GM19438 (cell line): ENCODE measurements at regions not wholly inside any gene's neighbourhood (a gene's known extent, or its start where the extent isn't known, plus 50 kb on each side); places are given as distances from the start of the nearest gene placed in this dataset.
"Not testable (repeated sequence)": the region's sequence is repeated elsewhere in the genome, so short reads cannot be mapped to it uniquely, and the experiment has no call there.

Source experiments
- ATAC-seq: cut with Tn5 transposase; IDR thresholded peaks from one replicate; pipeline ENCODE4 v1.9.1; 2021; ENCODE audit warnings: low read depth; ENCODE audit not compliant: unreplicated experiment

GRCh38 chr5:138702166-138703077, 50.8 kb upstream of the CTNNA1 start:
- ATAC-seq: no peak

DNA sequence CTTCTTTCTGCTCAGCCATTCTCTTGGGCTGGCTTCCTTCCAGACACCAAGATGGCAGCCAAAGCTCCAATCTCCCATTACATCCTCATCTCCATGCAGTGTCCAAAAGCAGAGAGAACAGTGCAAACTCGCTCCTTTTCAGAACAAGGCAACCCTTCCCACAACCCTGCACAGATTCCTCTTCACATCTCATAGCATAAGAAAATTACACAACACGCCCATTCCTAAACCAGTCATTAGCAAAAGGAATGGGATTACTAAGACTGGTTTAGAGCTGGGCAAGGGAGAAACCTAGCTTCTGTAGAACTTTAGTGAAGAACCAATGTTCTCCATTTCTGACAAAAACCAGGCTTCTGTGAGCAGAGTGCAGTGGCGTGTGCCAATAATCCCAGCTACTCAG, 51.5 kb upstream of the CTNNA1 start:
- ATAC-seq: no peak

- no peak for ATAC-seq
These were observed 52.5 kb upstream of the CTNNA1 start for GRCh38 chr5:138700581-138701362.

DNA sequence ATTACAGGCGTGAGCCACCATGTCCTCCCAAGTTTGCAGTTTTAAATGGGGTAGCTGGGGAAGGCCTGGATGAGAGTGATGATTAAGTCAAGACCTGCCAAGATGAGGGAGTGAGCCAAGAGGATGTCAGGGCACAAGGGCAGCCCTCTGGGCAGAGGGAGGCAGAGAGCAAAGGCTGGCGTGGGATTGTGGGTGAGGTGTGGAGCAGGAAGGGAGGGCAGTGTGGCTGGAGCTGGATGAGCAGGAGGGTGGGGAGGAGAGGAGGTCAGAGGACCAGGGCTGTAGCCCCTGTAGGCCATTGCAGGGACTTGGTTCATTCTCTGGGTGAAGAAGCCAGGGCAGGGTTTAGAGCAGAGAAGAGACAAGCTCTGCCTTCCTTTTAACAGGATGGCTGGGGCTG, 53.7 kb upstream of the CTNNA1 start:
- no peak for ATAC-seq

GRCh38 chr5:138698713-138699112, 54.5 kb upstream of the CTNNA1 start:
- ATAC-seq: no peak

- ATAC-seq: no peak
These were observed 55.4 kb upstream of the CTNNA1 start for GRCh38 chr5:138697720-138698360.

GRCh38 chr5:138696501-138696900, 56.7 kb upstream of the CTNNA1 start:
- no peak for ATAC-seq

GRCh38 chr5:138695781-138696180, 57.4 kb upstream of the CTNNA1 start:
- no peak for ATAC-seq

DNA sequence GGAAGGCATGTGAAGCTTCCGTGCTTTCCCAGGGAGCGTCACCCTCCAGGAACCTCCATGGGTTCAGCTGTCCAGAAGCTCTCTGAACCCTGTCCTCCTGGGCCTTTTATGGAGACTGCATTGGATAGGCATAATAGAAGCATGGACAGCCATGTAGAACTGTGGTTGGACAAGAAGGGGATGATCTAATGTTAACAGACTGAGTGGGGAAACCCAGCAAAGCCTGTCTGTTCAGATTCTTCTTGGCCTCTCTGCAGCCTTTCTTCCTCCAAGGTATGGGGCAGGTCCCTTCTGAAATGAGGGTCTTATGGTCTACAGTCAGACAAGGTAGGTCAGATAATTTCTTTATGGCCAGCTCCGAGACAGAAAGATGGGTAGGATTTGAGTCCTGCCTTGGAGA, 59.1 kb upstream of the CTNNA1 start:
- no peak for ATAC-seq

- ATAC-seq: no peak
These were observed 60.9 kb upstream of the CTNNA1 start for GRCh38 chr5:138692370-138692769.

DNA sequence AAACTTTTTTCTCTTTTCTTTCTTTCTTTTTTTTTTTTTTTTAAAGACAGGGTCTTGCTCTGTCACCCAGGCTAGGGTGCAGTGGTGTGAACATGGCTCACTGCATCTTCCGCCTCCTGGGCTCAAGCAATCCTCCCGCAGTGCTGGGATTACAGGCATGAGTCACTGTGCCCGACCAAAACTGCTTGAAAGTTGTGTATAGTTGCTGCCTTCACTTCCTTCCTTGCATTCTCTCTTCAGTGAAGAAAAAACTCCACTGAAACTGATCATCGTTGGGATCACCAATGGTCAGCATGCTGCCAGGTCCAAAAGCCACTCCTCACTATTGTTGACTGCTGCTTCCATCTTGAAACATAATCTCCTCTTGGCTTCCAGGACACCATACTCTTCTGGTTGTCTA, 66.6 kb upstream of the CTNNA1 start:
- ATAC-seq: no peak

GRCh38 chr5:138685193-138685745, 68.0 kb upstream of the CTNNA1 start:
- ATAC-seq: no peak

GRCh38 chr5:138682462-138682861, 70.8 kb upstream of the CTNNA1 start:
- not testable (repeated sequence) for ATAC-seq

- not testable (repeated sequence) for ATAC-seq
These were observed 74.4 kb upstream of the CTNNA1 start for GRCh38 chr5:138678826-138679225.

GRCh38 chr5:138677782-138678181, 75.4 kb upstream of the CTNNA1 start:
- no peak for ATAC-seq

DNA sequence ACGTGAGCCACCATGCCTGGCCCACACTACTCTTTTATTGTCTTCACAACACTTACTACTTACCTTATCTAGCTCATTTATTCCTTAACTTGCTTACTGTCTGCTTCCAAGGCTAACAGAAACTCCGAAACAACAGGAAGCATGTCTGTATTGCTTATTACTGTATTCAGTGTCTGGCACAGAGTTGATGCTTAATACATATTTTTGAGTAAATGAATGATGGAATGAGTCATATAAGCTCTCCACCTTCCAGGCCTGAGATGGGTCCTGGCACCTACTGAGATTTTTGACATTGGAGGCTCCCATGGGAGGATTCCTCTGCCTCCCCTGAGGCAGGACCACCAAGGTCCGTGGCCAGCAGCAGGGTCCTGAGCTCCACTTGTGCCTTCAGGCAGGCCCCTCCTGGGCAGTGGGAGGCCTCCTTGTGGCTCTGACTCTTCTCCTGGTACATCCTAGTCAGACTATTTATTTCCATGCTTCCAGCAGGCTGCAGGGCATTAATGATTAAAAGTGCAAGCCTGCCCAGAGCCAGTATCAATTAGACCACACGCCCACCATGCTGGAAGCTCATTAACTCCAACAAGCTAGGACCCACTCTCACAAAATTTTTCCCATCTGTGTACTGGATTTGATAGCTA, 76.5 kb upstream of the CTNNA1 start:
- ATAC-seq: no peak

DNA sequence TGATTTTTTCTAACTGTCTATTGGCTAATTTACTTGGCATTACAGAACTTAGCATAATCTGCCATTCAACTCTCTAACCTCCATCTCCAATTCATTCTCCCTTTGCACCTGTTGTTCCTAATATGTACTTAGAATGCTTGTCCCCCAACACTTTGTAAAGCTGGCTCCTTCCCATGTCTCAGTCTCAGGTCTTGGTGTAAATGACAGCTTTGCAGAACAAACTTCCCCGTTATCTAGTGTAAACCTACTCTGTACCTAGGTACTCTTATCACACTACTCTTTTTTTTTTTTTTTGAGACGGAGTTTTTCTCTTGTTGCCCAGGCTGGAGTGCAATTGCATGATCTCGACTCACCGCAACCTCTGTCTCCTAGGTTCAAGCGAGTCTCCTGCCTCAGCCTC, 77.2 kb upstream of the CTNNA1 start:
- no peak for ATAC-seq

DNA sequence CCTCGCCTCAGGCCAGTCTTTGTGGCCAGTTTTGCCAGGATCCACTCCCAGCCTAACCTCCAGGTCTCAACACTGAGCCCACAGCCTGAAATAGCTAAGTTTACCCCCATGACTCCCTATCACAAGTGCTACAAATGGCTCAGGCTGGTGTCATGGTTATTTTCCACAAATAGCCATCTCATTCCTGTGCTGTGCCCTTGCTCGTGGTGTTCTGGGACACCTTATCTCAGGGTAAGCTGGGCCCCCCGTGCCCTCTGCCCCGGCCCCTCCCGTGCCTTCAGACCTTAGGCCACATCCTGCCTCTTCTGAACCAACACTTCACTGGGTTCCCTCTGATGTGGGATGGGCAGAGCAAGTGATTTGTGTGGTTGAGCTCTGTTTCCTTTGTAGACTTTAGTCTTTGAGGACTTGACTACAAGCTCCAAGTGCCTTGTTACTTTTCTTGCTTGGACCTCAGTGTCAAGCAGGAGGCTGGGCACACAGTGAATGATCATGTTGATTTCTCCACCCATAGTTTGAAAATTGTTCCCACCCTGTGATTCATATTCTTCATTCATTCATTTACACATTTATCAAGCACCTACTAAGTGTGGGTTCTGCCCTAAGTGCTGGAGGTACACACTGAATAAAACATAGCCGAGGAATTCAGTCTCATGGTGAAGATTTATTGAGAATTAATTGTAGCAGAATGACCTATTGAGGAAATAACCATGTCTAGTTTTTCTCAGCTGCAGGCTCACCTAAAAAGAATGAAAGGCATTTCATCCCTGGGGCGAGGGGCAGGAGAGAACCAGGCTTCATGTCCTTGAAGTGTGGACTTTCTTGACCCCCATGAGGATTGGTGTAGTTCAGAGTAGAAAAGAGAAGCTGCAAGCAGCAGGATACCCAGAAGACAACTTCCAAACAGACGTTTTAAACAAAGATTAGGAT, 84.5 kb upstream of the CTNNA1 start:
- no peak for ATAC-seq

- not testable (repeated sequence) for ATAC-seq
These were observed 85.4 kb upstream of the CTNNA1 start for GRCh38 chr5:138667782-138668331.
